ENCODE measurements at regions not wholly inside any gene's neighbourhood (a gene's known extent, or its start where the extent isn't known, plus 50 kb on each side); places are given as distances from the start of the nearest gene placed in this dataset.

GRCh38 chr10:42942279-42942950, 134.5 kb upstream of the RET start:
- H3K4me3 ChIP-seq (ENCODE audit: low read depth, low read length): no peak overlapping the region
- TF ChIP-seq CTCF (IDR thresholded peaks at IDR 0.05; ENCODE audit: low read depth, low read length): no peak
- no peaks in the 10 kb centered on the region for H3K36me3 ChIP-seq
- H3K27me3 ChIP-seq: no peaks in the 10 kb centered on the region
- peaks cover 14% of the 10 kb centered on the region for H3K4me1 ChIP-seq
- no peak for DNase-seq
- no peaks in the 10 kb centered on the region; the same call in 1 of the 2 replicates for H3K9me3 ChIP-seq

- Histone ChIP-seq H3K27me3 (no peaks in the 10 kb centered on the region), H3K4me1 (peaks cover 14% of the 10 kb centered on the region), H3K36me3 (no peaks in the 10 kb centered on the region), H3K9me3 (no peaks in the 10 kb centered on the region; the same call in 1 of the 2 replicates), H3K4me3 (ENCODE audit: low read depth, low read length) (no peak overlapping the region)
- no peak for TF ChIP-seq CTCF (IDR thresholded peaks at IDR 0.05; ENCODE audit: low read depth, low read length)
- DNase-seq: no peak
Measured at GRCh38 chr10:42943025-42943818, 133.6 kb upstream of the RET start.

- no peak for DNase-seq
- Histone ChIP-seq H3K9me3 (no peaks in the 10 kb centered on the region), H3K4me1 (peaks cover 9% of the 10 kb centered on the region), H3K36me3 (no peaks in the 10 kb centered on the region), H3K4me3 (ENCODE audit: low read depth, low read length) (no peak overlapping the region), H3K27me3 (no peaks in the 10 kb centered on the region)
- TF ChIP-seq CTCF (IDR thresholded peaks at IDR 0.05; ENCODE audit: low read depth, low read length): no peak
Measured at GRCh38 chr10:42948040-42948439, 128.8 kb upstream of the RET start.

GRCh38 chr10:42949287-42949686, 127.6 kb upstream of the RET start:
- no peak for TF ChIP-seq CTCF (IDR thresholded peaks at IDR 0.05; ENCODE audit: low read depth, low read length)
- no peak for DNase-seq
- no peaks in the 10 kb centered on the region for H3K9me3 ChIP-seq
- H3K4me1 ChIP-seq: peaks cover 9% of the 10 kb centered on the region
- no peak overlapping the region for H3K4me3 ChIP-seq (ENCODE audit: low read depth, low read length)
- H3K36me3 ChIP-seq: no peaks in the 10 kb centered on the region
- no peaks in the 10 kb centered on the region for H3K27me3 ChIP-seq

- Histone ChIP-seq H3K4me1 (peaks cover 9% of the 10 kb centered on the region), H3K36me3 (no peaks in the 10 kb centered on the region), H3K4me3 (ENCODE audit: low read depth, low read length) (no peak overlapping the region), H3K27me3 (no peaks in the 10 kb centered on the region), H3K9me3 (no peaks in the 10 kb centered on the region)
- DNase-seq: no peak
- TF ChIP-seq CTCF (IDR thresholded peaks at IDR 0.05; ENCODE audit: low read depth, low read length): no peak
Measured at GRCh38 chr10:42950606-42951485, 126.0 kb upstream of the RET start.

All from BE2C (cell line).